GM23248 (cell line): ENCODE measurements at regions not wholly inside any gene's neighbourhood (a gene's known extent, or its start where the extent isn't known, plus 50 kb on each side); places are given as distances from the start of the nearest gene placed in this dataset.

Experiments used
- DNase-seq: peaks from one replicate; pipeline ENCODE4 v3.0.0-alpha.2; 2015
- H2AFZ ChIP-seq: fragments of 200-600 bp; sonication (generic); 2 replicates; pipeline ENCODE4 v1.6.1; 2016; ENCODE audit warnings: antibody characterized with exemption
- H3F3A ChIP-seq: fragments of 200-600 bp; sonication (generic); 2 replicates; pipeline ENCODE4 v1.6.1; 2016; ENCODE audit warnings: mild to moderate bottlenecking, antibody characterized with exemption, mixed run types; ENCODE audit not compliant: insufficient read depth
- H3K27ac ChIP-seq: fragments of 200-600 bp; sonication (generic); 2 replicates; pipeline ENCODE4 v1.5.1; 2016; ENCODE audit warnings: mild to moderate bottlenecking
- H3K27me3 ChIP-seq: fragments of 200-600 bp; sonication (generic); replicated peaks from 2 replicates; pipeline ENCODE4 v1.6.1; 2016; ENCODE audit warnings: mild to moderate bottlenecking; ENCODE audit not compliant: insufficient read depth
- H3K36me3 ChIP-seq: fragments of 200-600 bp; sonication (generic); 2 replicates; pipeline ENCODE4 v1.6.1; 2016; ENCODE audit warnings: low read depth, mild to moderate bottlenecking
- H3K4me1 ChIP-seq: fragments of 200-600 bp; sonication (generic); 2 replicates; pipeline ENCODE4 v1.6.1; 2016; ENCODE audit warnings: mild to moderate bottlenecking; ENCODE audit not compliant: insufficient read depth
- H3K4me2 ChIP-seq: fragments of 200-600 bp; sonication (generic); one replicate; pipeline ENCODE4 v1.6.1; 2016; ENCODE audit warnings: mild to moderate bottlenecking; ENCODE audit not compliant: unreplicated experiment
- H3K4me3 ChIP-seq: fragments of 200-600 bp; sonication (generic); 2 replicates; pipeline ENCODE4 v1.5.1; 2016; ENCODE audit warnings: mild to moderate bottlenecking
- H3K79me2 ChIP-seq: fragments of 200-600 bp; sonication (generic); 2 replicates; pipeline ENCODE4 v1.6.1; 2016; ENCODE audit warnings: mild to moderate bottlenecking; ENCODE audit not compliant: insufficient read depth
- H3K9ac ChIP-seq: fragments of 200-600 bp; sonication (generic); 2 replicates; pipeline ENCODE4 v1.6.1; 2016; ENCODE audit warnings: mild to moderate bottlenecking
- H3K9me2 ChIP-seq: fragments of 200-600 bp; sonication (generic); 2 replicates; pipeline ENCODE4 v1.6.1; 2016; ENCODE audit warnings: mixed run types, mild to moderate bottlenecking, moderate library complexity; ENCODE audit not compliant: insufficient read depth
- H3K9me3 ChIP-seq: fragments of 200-600 bp; sonication (generic); one replicate; pipeline ENCODE4 v1.6.1; 2017; ENCODE audit warnings: low read depth
- H4K20me1 ChIP-seq: fragments of 200-600 bp; sonication (generic); 2 replicates; pipeline ENCODE4 v1.6.0; 2016; ENCODE audit not compliant: insufficient read depth
- EZH2 ChIP-seq: fragments of 200-600 bp; sonication (generic); IDR thresholded peaks from 2 replicates; pipeline ENCODE4 v1.6.1; 2018; ENCODE audit warnings: antibody characterized with exemption, mild to moderate bottlenecking; ENCODE audit not compliant: insufficient read depth, poor library complexity, severe bottlenecking
- EZH2phosphoT487 ChIP-seq: fragments of 200-600 bp; sonication (generic); IDR thresholded peaks from 2 replicates; pipeline ENCODE4 v1.6.1; 2018; ENCODE audit warnings: antibody characterized with exemption, moderate library complexity, mild to moderate bottlenecking, low read depth; ENCODE audit not compliant: insufficient read depth
- WGBS, 2 experiments: methylation state at CpG; one replicate each; pipeline ENCODE4 v1.1.6; 2015 to 2017; ENCODE audit warnings: low lambda C conversion rate in 2 of 2, low coverage in 1 of 2; ENCODE audit errors: missing lambda C conversion rate in 2 of 2; 5-methylcytosine and 5-hydroxymethylcytosine counted together
- in situ Hi-C: fragments of 300-500 bp; cut with MboI; formaldehyde crosslinking; loops from 2 replicates; pipeline ENCODE4 v1.15.0; 2020

GRCh38 chr16:55102531-55102930, 171.9 kb downstream of the IRX5 start:
- no peak for DNase-seq
- no peak overlapping the region for H2AFZ ChIP-seq
- no peaks in the 10 kb centered on the region for H3K4me1 ChIP-seq
- no peaks in the 10 kb centered on the region for H3K79me2 ChIP-seq
- no peaks in the 10 kb centered on the region for H4K20me1 ChIP-seq
- H3K27me3 ChIP-seq, result no peaks in the 10 kb centered on the region
- H3K9me2 ChIP-seq, result no peaks in the 10 kb centered on the region
- in situ Hi-C loops, result no loop called here
- H3K36me3 ChIP-seq, result no peaks in the 10 kb centered on the region
- H3F3A ChIP-seq, result no peaks in the 10 kb centered on the region
- H3K9me3 ChIP-seq, result no peaks in the 10 kb centered on the region
- no peak overlapping the region for H3K4me3 ChIP-seq
- H3K4me2 ChIP-seq, result no peak overlapping the region
- no peak for TF ChIP-seq EZH2
- no peak for TF ChIP-seq EZH2phosphoT487
- no peak overlapping the region for H3K27ac ChIP-seq
- 21 to 28% methylated on average over 4 of the region's 4 CpGs for WGBS, 2 experiments
- H3K9ac ChIP-seq, result no peak overlapping the region

GRCh38 chr16:55107851-55108250, 177.2 kb downstream of the IRX5 start:
- Histone ChIP-seq H3K9me3 (no peaks in the 10 kb centered on the region), H3K4me1 (no peaks in the 10 kb centered on the region), H4K20me1 (no peaks in the 10 kb centered on the region), H2AFZ (no peak overlapping the region), H3K79me2 (no peaks in the 10 kb centered on the region), H3K27me3 (peaks cover 13% of the 10 kb centered on the region), H3K36me3 (no peaks in the 10 kb centered on the region), H3K9ac (no peak overlapping the region), H3K4me2 (no peak overlapping the region), H3K9me2 (no peaks in the 10 kb centered on the region), H3K27ac (no peak overlapping the region), H3K4me3 (no peak overlapping the region), H3F3A (no peaks in the 10 kb centered on the region)
- WGBS, 2 experiments, result 48 to 56% methylated on average over 3 of the region's 3 CpGs
- DNase-seq, result no peak
- TF ChIP-seq EZH2phosphoT487 (no peak), EZH2 (no peak)
- in situ Hi-C loops, result no loop called here

GRCh38 chr16:55113210-55113609, 182.5 kb downstream of the IRX5 start:
- in situ Hi-C loops, result no loop called here

GRCh38 chr16:55115506-55115905, 184.8 kb downstream of the IRX5 start:
- no peaks in the 10 kb centered on the region for H4K20me1 ChIP-seq
- no peaks in the 10 kb centered on the region for H3K9me3 ChIP-seq
- DNase-seq, result no peak
- WGBS, 2 experiments, result 95 to 98% methylated on average over 2 of the region's 2 CpGs
- H2AFZ ChIP-seq, result no peak overlapping the region; the same call in 1 of the 2 replicates
- H3K4me1 ChIP-seq, result peaks cover 10% of the 10 kb centered on the region
- H3F3A ChIP-seq, result no peaks in the 10 kb centered on the region; the same call in 1 of the 2 replicates
- no peaks in the 10 kb centered on the region for H3K36me3 ChIP-seq
- H3K4me2 ChIP-seq, result no peak overlapping the region
- no peaks in the 10 kb centered on the region for H3K9me2 ChIP-seq
- no peaks in the 10 kb centered on the region for H3K79me2 ChIP-seq
- H3K9ac ChIP-seq, result no peak overlapping the region
- in situ Hi-C loops, result no loop called here
- TF ChIP-seq EZH2, result no peak
- no peak for TF ChIP-seq EZH2phosphoT487
- no peak overlapping the region for H3K27ac ChIP-seq
- no peak overlapping the region for H3K4me3 ChIP-seq
- H3K27me3 ChIP-seq, result peaks cover 7% of the 10 kb centered on the region

More at GRCh38 chr16:55113210-55113609, 182.5 kb downstream of the IRX5 start:
- no peaks in the 10 kb centered on the region for H3K9me3 ChIP-seq
- H3K27me3 ChIP-seq, result peaks cover 13% of the 10 kb centered on the region
- H3K4me1 ChIP-seq, result peaks cover 10% of the 10 kb centered on the region
- DNase-seq, result no peak
- 63 to 90% methylated on average over 2 of the region's 2 CpGs for whole genome bisulfite sequencing, 2 experiments
- no peaks in the 10 kb centered on the region for H3K36me3 ChIP-seq
- H4K20me1 ChIP-seq, result no peaks in the 10 kb centered on the region
- H3K79me2 ChIP-seq, result no peaks in the 10 kb centered on the region
- H3K27ac ChIP-seq, result no peak overlapping the region
- TF ChIP-seq EZH2, result no peak
- no peak for TF ChIP-seq EZH2phosphoT487
- H3K9ac ChIP-seq, result no peak overlapping the region
- H3K4me3 ChIP-seq, result no peak overlapping the region
- no peaks in the 10 kb centered on the region for H3K9me2 ChIP-seq
- no peaks in the 10 kb centered on the region; the same call in 1 of the 2 replicates for H3F3A ChIP-seq
- H2AFZ ChIP-seq, result no peak overlapping the region
- H3K4me2 ChIP-seq, result no peak overlapping the region
